GM13976 (cell line): ENCODE measurements at regions not wholly inside any gene's neighbourhood (a gene's known extent, or its start where the extent isn't known, plus 50 kb on each side); places are given as distances from the start of the nearest gene placed in this dataset.
"Not testable (repeated sequence)": the region's sequence is repeated elsewhere in the genome, so short reads cannot be mapped to it uniquely, and the experiment has no call there.

Experiments used
- DNase-seq: peaks from one replicate; pipeline ENCODE4 v3.0.0; 2012; ENCODE audit warnings: low spot score
- in situ Hi-C: fragments of 300-500 bp; cut with MboI; formaldehyde crosslinking; loops from one replicate; pipeline ENCODE4 v1.12.0; 2022; ENCODE audit warnings: low sequenced_read_pairs, mixed read lengths, inconsistent platforms; ENCODE audit not compliant: unreplicated experiment
- TF ChIP-seq, protein P1 (sequence below): IDR thresholded peaks from 2 replicates; pipeline ENCODE4 v1.5.1; 2012; ENCODE audit warnings: borderline replicate concordance, mild to moderate bottlenecking; ENCODE audit not compliant: insufficient read depth; ENCODE audit errors: extremely low read depth, missing control alignments, control extremely low read depth

DNA sequence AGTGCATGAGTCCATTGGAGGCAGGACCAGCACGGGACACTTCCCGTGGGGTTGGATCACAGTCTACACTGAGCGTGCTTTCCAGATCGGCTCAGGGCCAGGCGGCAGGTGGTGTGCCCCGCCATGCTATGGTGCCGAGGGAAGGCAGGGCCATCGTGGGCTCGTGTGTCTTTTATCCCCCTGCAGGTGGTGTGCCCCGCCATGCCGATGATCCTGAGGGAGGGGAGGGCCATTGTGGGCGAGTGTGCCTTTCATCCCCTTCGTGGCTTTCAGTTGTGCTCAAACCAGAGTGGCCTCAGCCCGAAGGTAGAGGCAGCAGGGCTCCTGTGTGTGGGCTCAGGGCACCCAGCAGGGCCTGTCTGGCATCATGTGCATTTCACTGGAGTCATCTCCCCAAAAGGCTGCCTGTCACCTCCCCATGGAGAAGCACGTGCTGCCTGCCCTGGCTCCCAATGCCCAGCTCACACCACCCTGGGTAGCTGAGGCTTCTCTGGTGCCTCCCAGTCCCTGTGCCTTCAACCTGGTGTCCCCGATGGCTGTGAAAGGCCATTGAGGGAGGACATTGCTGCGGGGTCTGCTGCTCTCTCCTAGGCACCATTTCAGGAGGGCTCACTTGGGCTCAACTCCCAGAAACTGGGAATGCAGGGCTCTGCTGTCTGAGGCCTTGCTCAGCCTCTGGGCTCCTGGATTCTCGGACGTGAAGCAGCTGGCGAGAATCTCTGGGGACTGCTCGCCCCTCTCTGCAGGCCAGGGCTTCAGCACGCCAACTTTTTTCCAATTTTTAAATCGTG is 207.6 kb downstream of the NPIPB11 start:
- DNase-seq: no peak
- TF ChIP-seq, protein P1, sequence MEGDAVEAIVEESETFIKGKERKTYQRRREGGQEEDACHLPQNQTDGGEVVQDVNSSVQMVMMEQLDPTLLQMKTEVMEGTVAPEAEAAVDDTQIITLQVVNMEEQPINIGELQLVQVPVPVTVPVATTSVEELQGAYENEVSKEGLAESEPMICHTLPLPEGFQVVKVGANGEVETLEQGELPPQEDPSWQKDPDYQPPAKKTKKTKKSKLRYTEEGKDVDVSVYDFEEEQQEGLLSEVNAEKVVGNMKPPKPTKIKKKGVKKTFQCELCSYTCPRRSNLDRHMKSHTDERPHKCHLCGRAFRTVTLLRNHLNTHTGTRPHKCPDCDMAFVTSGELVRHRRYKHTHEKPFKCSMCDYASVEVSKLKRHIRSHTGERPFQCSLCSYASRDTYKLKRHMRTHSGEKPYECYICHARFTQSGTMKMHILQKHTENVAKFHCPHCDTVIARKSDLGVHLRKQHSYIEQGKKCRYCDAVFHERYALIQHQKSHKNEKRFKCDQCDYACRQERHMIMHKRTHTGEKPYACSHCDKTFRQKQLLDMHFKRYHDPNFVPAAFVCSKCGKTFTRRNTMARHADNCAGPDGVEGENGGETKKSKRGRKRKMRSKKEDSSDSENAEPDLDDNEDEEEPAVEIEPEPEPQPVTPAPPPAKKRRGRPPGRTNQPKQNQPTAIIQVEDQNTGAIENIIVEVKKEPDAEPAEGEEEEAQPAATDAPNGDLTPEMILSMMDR: no peak
- in situ Hi-C loops: no loop called here

DNA sequence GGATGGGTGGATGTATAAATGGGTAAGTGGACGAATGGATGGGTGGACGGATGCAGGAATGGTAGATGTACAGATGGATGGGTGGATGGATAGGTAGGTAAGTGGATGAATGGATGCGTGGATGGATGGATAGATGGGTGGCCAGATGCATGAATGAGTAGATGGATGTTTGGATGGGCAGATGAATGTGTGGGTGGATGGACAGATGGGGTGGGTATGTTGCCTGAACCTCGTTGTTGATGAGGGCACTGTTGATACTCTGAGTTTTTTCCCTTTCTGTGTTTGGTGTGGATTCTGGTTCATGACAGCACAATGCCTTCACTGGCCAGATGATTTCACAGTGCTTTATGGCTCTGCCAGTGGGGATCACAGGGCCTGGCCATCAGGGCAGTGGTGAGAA is 208.3 kb downstream of the NPIPB11 start:
- TF ChIP-seq, protein P1: no peak
- no peak for DNase-seq

DNA sequence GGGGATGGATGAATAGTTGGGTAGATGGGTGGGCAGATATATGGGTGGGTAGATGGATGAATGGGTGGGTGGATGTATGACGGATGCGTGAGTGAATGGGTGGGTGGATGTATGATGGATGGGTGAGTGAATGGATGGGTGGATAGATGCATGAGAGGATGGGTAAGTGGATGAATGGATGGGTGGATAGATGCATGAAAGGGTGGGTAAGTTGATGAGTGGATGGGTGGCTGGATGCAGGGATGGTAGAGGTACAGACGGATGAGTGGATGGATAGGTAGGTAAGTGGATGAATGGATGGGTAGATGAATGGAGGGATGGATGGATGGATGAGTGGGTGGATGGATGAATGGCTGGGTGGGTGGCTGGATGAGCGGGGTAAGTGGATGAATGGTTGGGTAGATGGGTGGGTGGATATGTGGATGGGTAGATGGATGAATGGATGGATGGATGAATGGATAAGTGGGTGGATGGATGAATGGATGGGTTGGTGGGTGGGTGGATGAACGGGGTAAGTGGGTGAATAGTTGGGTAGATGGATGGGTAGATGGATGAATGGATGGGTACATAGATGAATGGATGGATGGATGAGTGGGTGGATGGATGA is 208.9 kb downstream of the NPIPB11 start:
- DNase-seq, in situ Hi-C loops: not testable (repeated sequence)

More for the DNA sequence above, 208.3 kb downstream of the NPIPB11 start:
- in situ Hi-C loops: no loop called here

DNA sequence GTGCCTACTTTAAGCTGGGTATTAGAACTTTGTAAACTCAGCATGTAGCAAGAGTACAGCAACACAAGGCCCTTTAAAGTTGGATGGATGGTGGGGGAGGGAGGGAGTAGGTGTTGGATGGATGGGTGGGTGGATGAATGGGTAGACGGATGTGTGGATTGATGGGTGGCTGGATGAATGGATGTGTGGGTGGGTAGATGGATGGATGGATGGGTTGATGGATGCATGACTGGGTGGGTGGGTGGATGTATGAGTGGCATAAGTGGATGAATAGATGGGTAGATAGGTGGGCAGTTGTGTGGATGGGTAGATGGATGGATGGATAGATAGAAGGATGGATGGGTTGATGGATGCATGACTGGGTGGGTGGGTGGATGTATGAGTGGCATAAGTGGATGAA is 209.8 kb downstream of the NPIPB11 start:
- DNase-seq, in situ Hi-C loops: not testable (repeated sequence)

DNA sequence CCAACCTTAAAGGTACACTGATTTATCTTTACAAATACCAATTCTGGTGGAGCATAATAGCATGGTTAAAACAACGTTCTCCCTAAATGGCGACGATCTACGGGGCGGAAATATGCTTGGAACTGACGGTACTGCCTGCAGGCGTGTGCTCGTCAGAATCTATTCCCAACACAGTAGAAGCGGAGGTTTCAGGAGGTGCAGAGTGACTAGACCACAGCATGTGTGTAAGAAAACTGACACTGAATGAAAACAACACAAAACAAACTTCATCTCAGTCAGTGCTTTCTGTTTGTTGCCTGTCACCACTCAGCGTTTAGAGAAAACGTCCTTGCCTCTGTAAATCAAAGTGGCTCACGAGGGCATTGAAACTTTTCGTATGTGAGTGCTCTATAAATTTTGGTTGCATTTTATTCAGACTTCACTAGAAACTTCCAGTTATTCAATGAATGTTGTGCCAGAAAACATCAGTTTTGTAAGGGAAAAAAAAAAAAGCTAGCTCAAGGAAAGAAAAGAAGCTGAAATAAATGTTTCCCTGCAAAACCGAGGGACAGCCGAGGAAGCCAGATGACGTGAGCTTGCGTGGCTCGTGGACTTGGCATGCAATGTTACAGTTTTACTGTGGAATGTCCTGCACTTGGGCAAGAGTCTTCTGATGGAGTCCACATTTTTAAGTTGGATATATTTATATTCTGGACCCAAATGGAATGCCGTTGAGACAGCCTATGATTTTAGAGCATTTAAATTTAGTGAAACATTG is 210.4 kb downstream of the LAT start:
- in situ Hi-C loops, DNase-seq: not testable (repeated sequence)

DNA sequence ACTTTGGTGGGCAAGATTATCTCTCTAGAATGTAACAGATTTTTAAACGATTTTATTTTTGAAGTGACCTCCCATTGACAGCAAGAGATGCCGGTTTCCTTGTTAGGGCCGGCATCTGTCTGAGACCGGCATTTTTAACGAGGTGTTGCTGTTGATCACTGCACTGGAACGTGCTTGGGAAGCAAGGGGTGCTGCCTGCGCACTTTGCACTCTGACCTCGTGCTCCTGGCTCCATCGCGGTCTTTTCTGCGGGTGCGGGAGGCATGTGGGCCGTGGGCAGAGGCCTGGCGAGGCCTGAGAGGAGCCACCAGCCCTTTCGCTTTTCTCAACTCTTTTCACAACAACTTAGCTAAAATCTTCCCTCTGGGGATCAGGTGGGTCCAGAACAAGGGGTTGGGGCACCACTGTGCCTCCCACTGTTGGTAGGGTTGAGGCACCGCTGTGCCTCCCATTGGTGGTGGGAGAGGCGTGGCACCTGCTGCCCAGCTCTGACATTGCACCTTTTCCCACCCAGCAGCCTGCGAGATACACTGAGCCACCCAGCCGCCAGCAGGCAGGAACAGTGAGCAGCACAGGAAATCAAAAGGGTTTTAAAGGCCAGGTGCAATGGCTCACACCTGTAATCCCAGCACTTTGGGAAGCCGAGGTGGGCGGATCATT is 209.5 kb downstream of the LAT start:
- DNase-seq, in situ Hi-C loops: not testable (repeated sequence)

DNA sequence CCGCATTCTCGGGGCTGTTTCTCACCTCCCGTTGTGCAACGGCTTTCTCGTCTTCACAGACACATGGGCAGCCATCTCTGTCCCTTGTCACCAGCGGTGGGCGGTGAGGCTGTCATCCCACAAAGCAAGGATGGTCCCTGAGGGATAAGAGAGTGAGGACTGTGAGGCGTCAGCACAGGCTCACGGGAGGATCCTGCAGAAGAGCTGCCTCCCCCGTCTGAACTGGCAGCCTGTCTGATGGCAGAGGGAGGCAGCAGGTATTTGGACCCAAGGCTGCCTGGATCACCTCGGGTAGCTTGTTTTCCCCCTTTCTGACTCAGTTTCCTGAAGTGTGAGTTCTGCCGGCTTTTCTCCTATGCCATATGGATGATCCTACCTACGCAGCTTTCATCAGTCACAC is 208.8 kb downstream of the LAT start:
- in situ Hi-C loops, DNase-seq: not testable (repeated sequence)

DNA sequence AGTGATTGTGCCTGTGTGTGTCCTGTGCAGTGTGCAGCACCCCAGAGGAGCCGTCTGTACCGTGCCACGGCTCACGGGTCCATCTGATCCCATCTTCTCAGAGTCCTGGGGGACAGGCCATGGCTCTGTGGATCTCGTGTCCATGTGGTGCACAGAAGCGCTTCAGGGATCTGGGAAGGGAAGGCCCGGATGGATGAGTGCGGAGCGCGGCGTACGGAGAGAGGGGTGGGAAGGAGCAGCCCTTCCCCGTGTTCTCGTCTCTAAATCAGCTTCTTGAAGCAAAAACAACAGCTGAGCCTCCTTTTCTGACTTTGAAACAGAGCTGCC is 208.4 kb downstream of the LAT start:
- in situ Hi-C loops, DNase-seq: not testable (repeated sequence)

DNA sequence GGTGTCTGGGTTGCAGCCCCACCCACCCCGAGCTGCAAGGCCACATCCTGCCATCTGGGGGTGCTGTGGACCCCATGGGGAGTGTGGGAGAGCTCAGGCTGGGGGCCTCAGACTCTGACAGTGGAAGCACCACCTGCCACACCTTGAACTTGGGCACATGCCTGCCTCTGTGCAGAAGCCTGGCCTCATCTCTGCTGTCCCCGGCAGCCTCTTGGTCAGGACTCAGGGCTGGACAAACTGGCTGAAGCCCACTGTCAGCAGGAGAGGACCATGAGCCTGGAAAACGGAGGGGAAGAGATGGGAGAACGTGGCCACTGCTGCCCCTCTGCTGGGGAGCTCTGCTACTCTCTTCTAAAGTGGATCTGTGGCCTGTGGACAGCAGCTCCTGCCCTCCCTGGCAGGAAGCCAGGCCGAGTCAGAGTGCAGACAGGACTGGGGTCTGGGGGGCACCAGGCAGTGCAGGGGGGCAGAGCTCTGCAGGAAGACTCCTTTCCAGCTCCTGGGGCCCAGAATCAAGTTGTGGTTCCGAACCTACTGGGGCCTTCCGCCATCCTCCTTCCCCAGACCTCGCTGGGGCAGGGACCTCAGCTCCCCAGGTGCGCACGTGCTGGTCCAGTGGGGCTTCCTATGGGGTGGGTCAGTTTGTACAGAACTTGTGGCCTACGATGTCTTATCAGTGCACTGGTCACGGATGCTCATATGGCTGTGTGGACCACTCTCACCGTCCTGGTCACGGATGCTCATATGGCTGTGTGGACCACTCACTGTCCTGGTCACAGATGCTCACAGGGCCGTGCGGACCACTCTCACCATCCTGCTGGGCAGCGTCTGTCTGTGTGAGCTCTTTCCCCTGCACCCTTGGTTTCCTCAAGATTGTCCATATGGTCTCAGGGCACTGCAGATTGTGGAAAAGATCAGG is 207.7 kb downstream of the LAT start:
- no peak for DNase-seq
- TF ChIP-seq, protein P1: no peak
- in situ Hi-C loops: no loop called here

DNA sequence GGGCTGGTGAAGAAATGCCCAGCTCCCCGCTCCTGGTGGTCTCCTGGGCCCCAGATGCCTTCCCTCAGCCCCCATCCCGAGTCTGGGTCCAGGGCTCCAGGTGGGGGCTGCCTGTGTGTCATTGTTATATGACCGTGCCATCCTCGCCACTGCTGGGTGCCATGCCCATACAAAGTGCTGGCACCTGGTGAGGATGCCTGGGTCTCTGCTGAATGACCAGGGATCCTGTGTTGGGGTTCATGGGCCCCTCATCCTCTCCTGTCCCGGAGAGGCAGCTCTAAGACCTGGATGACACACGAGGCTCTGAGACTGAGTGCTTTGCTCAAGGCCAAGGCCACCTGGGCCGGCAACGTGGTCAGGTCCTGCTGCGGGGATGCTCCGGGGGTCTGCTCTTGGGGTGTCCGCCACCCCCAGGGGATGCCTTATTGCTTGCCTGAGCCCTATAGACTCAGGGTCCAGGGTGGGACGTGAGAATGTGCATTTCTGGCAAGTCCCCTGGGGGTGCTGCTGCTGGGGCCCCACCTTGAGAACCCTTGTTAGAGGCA is 206.9 kb downstream of the LAT start:
- in situ Hi-C loops, DNase-seq: not testable (repeated sequence)

DNA sequence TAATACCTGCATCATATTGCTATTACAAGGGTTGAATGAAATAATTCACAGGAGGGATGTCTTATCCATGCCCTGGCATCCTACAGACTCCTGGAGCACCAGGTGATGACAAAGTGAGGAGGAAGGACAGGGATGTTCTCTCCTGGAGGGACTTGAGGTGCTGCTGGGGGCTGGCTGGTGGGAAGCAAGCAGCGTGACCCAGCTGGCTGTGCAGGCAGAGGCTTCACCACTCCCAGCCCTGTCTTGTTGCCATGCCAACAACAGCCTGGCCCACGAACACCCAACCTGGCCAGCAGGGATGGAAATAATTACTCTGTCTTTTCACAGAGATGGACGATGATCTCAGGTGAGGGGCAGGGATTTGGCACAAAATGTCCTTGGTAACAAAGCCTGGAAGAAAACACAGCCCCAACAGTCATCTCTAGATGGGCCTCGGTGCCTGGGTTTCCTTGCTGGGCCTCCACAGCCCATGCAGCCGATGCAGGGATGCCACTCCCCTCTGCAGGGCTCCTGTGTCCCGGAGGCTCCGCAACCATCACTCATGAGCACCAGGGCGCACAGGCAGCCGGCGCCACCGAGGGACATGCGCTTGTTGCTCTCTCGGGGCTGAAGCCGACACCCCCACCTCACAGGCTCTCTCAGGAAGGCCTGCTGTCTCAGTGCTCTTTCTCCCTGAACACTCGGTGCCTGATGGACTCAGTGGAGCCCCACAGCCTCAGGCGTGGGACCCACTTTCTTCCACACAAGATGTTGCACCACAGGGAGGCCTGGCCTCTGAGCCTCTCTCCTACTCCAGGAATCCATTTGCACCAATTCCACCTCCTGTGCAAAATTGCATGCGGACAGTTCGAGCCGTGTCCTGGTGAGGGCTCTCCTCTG is 205.9 kb downstream of the LAT start:
- in situ Hi-C loops, DNase-seq: not testable (repeated sequence)

DNA sequence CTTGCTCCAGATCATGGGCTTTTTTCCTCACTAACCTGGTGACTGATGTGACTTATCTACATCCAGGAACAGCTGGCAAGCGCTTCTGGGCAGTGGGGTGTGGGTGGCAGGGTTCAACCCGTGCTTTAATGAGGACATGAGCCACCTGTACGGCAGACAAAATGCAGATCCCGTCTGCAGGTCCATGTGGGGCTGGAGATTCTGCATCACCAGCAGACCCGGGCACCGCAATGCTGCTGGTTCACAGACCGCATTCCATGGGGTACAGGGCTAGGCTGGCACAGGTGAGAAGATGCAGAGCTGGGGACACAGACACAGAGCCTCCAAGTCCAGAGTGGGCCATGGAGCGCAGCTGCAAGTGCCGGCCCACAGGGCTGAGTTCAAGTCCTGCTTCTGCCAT is 204.0 kb downstream of the LAT start:
- DNase-seq, in situ Hi-C loops: not testable (repeated sequence)
